GM19324 (cell line): ENCODE measurements at regions not wholly inside any gene's neighbourhood (a gene's known extent, or its start where the extent isn't known, plus 50 kb on each side); places are given as distances from the start of the nearest gene placed in this dataset.
"Not testable (repeated sequence)": the region's sequence is repeated elsewhere in the genome, so short reads cannot be mapped to it uniquely, and the experiment has no call there.

Experiments
- ATAC-seq: cut with Tn5 transposase; IDR thresholded peaks from one replicate; pipeline ENCODE4 v1.9.1; 2021; ENCODE audit warnings: mild to moderate bottlenecking, moderate library complexity; ENCODE audit not compliant: unreplicated experiment, low FRiP score

DNA sequence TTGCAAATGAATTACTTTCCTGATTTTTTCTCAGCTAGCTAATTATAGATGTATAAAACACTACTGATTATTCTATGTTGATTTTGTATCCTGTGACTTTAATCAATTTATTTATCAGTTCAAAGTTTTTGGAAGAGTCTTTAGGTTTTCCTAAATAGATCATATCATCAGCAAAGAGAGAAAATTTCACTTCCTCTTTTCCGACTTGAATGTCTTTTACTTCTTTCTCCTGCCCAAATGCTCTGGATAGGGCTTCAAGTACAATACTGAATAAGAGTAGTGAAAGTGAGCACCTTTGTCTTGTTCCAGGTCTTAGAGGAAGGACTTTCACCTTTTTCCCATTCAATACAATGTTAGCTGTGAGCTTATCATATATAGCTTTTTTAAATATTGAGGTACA lies 417.9 kb downstream of the PDGFC start:
- no peak for ATAC-seq

GRCh38 chr4:156547891-156548290 lies 423.7 kb downstream of the PDGFC start:
- ATAC-seq = no peak

DNA sequence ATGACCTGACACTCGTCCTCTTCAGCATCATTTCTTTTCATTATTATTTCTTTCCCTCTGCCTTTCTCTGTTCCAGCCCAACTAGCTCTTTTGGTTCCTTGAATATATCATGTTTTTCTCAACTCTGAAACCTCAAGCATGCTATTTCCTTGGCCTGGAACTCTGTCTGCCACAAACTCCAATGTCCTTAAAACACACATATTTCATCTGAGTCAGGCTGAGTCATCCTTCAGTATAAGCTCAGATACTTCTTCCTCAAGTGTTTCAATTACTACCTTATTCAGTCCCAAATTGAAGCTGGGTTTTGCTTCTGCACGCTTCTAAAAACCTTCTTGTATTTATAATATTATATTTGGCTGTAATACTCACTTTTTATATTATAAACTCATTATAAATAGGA lies 424.2 kb downstream of the PDGFC start:
- ATAC-seq = no peak

GRCh38 chr4:156545003-156545785 lies 426.4 kb downstream of the PDGFC start:
- ATAC-seq = no peak

GRCh38 chr4:156539376-156539775 lies 432.2 kb downstream of the PDGFC start:
- no peak for ATAC-seq

DNA sequence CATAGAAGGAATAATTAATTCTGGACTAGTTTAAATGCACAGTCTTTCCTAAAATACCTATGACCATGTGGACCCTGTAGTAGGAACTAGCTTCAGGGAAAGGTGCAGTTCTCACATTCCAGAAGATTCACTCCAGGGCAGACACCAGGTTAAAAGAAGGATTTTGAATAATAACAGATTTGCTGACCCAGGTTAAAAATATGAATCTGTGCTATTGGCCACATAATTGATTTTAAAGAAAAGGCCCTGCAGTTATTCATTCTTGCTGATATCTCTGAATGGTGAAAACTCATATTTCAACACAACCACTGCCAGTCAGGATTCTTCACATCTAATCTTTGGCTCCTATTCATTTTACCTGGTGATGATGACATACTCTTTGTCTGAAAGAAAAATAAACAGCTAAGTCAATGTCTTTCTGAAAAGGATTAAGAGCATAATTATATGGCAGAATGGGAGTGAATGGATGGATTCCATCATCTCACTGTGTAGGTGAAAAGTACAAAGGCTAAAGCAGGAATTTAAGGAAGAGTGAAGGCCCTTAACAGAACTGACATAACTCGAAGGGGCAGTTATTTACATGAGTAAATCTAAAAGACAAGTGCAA lies 432.8 kb downstream of the PDGFC start:
- ATAC-seq = no peak

- ATAC-seq = no peak
Measured at GRCh38 chr4:156538210-156538609, 433.4 kb downstream of the PDGFC start.

- ATAC-seq = no peak
Measured at GRCh38 chr4:156537286-156537685, 434.3 kb downstream of the PDGFC start.

DNA sequence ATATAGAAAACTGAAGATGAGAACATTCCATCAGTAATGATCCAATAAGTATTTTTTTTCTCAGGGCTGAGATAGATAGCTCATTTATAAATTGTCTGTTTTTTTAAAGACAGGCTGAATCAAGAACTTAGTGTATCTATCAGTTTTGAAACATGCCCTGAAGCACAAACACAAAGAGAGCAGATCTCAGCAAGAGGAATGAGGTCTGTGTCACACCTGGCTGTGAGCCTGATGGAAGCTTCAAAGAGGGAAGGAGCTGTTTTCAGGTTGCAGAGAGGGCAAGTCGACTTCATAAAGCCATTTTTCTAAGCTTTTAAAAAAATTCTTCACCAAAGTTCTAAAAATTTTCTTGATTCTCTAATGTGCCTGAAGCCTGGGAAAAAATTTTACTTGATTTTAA lies 434.9 kb downstream of the PDGFC start:
- no peak for ATAC-seq

GRCh38 chr4:156534205-156534604 lies 437.4 kb downstream of the PDGFC start:
- no peak for ATAC-seq

GRCh38 chr4:156528216-156528615 lies 443.4 kb downstream of the PDGFC start:
- ATAC-seq = no peak

DNA sequence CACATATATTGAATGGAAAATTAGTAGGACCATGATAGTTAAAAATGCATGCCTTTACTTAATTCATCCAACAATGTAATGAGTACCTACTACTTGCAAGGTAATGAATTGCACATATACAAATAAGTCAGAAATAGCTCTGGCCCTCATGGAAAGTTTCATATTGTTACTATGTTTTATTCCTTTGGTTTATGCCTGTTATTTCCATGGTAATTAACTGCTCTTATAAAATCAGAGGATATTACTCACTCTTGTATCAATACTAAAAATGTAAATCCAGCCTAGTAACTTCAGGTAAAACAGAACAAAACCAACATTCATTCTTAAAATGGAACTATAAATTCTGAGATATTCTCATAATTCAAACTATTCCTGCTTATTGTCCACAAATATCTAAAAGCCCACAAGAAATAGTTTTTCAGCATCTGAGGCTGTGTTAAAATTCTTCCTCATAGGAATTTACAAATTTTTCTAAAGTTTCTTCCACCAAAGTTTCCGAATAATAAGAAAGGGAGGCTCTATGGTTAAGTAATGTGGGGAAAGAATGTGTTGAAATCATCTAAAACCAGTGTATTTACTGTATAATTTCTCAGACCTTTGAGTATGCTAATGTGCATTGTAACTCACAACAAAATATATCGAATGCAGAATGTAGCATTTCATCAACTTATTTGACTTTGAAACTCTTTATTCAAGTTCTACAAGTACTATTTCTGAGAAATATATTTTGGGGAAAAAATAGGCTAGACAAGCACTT lies 444.2 kb downstream of the PDGFC start:
- ATAC-seq = no peak

GRCh38 chr4:156523991-156524390 lies 447.6 kb downstream of the PDGFC start:
- ATAC-seq = no peak

DNA sequence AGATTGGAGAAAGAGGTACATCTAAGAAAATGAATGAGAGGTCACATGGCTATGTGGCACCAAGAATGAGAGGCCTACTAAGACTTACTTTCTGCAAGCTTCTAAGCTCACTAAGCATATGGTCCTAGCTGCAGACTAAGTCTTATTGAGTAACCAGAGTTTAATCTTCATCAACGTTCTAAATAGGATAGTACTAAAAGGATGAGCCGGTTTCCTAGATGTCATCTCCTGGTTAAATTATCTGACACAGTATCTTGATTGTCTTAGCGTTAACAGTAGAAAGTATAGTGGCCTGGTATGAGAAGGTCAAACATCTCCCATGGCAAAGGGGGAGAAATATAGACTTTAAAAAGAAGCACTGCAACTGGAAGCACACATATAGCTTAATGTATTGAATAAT lies 448.1 kb downstream of the PDGFC start:
- ATAC-seq = no peak

DNA sequence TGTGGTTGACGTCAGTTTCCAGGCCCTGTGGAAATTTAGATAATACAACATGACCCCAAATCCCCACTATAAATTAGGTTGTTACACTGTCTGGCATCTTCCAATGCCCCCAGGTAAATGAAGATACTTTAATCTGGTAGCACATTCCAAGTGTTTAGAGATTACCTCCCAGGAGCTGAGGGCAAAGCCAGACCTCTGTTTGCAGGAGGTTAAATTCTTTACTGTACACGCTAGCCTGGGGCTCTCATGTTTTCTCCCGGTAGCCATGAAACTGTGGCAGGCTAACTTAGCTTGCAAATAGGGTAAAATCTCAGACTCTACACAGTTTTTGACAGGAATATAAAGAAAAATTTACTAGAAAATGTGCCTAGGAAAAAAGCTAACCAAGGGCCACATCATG lies 450.0 kb downstream of the PDGFC start:
- no peak for ATAC-seq

DNA sequence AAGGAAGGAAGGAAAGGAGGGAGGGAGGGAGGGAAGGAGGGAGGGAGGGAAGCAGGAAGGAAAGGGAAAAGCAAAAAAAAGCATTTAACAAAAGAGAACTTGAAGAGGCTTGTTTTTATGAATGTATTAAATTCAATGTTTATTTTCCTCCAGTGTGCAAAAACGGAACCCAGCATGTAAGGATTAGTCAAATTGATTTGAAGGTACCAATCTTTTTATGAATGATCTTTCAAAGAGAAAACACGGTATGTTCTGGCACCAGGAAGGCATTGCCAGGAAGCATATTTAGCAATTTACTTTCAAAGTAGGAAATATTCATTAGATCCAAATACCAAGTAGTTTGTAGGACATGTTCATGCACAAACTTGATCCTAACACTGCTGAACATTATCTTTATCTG lies 453.6 kb downstream of the PDGFC start:
- ATAC-seq = no peak

DNA sequence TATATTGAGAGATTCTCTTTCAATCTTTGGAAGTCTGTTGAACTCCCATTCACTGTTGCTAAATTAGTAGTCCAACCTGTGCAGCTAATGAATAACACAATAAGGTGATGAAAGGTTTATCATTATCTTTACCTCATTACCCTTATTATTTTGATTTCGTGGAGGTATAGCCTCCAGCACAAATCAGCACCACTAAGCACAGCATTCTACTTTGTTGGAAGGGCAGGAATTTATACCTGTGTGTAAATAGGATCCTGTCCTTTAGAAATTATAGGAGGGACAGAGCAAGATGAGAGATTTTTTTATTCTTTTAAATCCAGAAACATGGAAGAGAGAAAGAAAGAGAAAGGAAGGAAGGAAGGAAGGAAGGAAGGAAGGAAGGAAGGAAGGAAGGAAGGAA lies 454.1 kb downstream of the PDGFC start:
- no peak for ATAC-seq

GRCh38 chr4:156516698-156517097 lies 454.9 kb downstream of the PDGFC start:
- ATAC-seq = no peak

- no peak for ATAC-seq
Measured at GRCh38 chr4:156515295-156515694, 456.3 kb downstream of the PDGFC start.

DNA sequence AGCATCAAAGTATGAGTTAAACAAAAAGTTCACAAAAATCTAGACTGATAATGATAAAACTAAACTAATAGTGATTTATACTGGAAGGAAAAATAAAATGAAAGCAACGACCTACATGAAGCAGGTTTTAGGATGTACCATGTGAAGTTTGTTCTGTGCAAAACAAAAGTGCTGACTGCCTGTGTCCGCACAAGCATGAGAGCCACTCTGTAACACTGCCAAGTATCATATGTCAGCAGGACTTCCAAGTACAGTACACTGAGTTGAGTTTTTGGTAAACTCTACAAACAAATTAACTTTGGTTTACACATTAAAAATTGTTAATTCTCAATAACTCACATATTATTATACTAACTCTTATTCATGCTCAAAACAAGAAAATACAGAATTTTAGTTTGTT lies 459.0 kb downstream of the PDGFC start:
- no peak for ATAC-seq

DNA sequence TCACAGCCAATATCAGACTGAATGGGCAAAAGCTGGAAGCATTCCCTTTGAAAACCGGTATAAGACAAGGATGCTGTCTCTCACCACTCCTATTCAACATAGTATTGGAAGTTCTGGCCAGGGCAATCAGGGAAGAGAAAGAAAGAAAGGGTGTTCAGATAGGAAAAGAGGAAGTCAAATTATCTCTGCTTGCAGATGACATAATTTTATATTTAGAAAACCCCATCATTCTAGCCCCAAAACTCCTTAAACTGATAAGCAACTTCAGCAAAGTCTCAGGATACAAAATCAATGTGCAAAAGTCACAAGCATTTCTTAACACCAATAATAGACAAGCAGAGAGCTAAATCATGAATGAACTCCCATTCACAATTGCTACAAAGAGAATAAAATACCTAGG lies 461.7 kb downstream of the PDGFC start:
- ATAC-seq = not testable (repeated sequence)
